ENCODE measurements at regions not wholly inside any gene's neighbourhood (a gene's known extent, or its start where the extent isn't known, plus 50 kb on each side); places are given as distances from the start of the nearest gene placed in this dataset.

DNA sequence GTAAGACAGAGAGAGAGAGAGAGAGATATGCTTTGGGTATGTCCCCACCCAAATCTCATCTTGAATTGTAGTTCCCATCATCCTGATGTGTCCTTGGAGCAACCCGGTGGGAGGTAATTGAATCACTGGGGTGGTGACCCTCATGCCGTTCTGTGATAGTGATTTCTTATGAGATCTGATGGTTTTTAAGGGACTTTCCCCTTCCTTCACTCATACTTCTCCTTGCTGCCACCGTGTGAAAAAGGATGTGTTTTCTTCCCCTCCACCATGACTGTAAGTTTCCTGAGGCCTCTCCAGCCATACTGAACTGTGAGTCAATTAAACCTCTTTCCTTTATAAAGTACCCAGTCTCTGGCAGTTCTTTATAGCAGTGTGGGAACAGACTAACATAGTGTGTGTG, 60.3 kb downstream of the EOMES start:
- Histone ChIP-seq H3K27ac (ENCODE audit: low read depth, low read length) (no peak overlapping the region), H3K36me3 (ENCODE audit: control insufficient read depth, insufficient read depth, low read length) (no peaks in the 10 kb centered on the region), H3K27me3 (ENCODE audit: control insufficient read depth, insufficient read depth, low read length) (no peaks in the 10 kb centered on the region), H3K9ac (ENCODE audit: low read depth, low read length) (no peak overlapping the region), H3K9me3 (ENCODE audit: control insufficient read depth, insufficient read depth, low read length) (no peaks in the 10 kb centered on the region), H3K4me3 (ENCODE audit: low read depth, low read length) (no peak overlapping the region), H3K4me1 (ENCODE audit: control insufficient read depth, insufficient read depth, low read length) (peaks cover 7% of the 10 kb centered on the region)

DNA sequence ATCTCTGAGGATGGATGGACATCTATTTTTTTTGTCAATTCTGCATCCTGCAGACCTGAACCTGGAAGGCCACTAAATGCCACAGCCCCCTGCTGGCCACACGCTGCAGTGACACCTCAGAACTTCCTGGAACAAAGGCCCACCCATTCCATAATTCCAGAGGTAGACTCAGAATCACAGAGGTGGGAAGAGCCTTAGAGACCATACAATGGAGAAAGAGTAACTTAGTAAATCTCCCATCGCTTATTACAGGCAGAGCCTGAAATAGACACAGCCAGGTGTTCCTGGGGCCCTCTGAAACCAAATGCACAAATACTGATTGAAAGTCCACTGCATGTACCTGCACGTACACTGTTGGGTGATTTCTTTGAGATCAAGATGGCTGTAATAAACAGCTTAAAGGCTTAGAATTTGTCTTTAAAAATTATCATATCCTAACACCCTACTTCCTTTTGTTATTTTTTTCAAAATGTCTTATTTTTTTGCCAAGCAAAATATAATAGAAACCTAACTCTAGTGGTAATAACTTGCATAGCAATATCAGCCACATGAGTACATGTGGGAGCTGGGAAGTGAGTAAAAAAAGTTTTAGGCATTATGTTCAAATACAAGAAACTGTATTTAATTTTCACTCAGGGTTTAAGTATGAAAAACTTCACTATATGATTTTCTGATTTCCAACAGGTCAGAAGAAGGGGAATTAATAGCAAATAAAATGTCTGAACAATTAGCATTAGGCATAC, 62.7 kb downstream of the EOMES start:
- Histone ChIP-seq H3K27me3 (ENCODE audit: control insufficient read depth, insufficient read depth, low read length) (no peaks in the 10 kb centered on the region), H3K27ac (ENCODE audit: low read depth, low read length) (no peak overlapping the region), H3K4me1 (ENCODE audit: control insufficient read depth, insufficient read depth, low read length) (peaks cover 3% of the 10 kb centered on the region), H3K36me3 (ENCODE audit: control insufficient read depth, insufficient read depth, low read length) (no peaks in the 10 kb centered on the region), H3K9me3 (ENCODE audit: control insufficient read depth, insufficient read depth, low read length) (no peaks in the 10 kb centered on the region), H3K4me3 (ENCODE audit: low read depth, low read length) (no peak overlapping the region), H3K9ac (ENCODE audit: low read depth, low read length) (no peak overlapping the region)

GRCh38 chr3:27658741-27659140, 63.4 kb downstream of the EOMES start:
- no peaks in the 10 kb centered on the region for H3K36me3 ChIP-seq (ENCODE audit: control insufficient read depth, insufficient read depth, low read length)
- no peaks in the 10 kb centered on the region for H3K27me3 ChIP-seq (ENCODE audit: control insufficient read depth, insufficient read depth, low read length)
- no peak overlapping the region for H3K9ac ChIP-seq (ENCODE audit: low read depth, low read length)
- no peak overlapping the region for H3K4me3 ChIP-seq (ENCODE audit: low read depth, low read length)
- peaks cover 9% of the 10 kb centered on the region for H3K4me1 ChIP-seq (ENCODE audit: control insufficient read depth, insufficient read depth, low read length)
- H3K9me3 ChIP-seq (ENCODE audit: control insufficient read depth, insufficient read depth, low read length), result no peaks in the 10 kb centered on the region
- H3K27ac ChIP-seq (ENCODE audit: low read depth, low read length), result no peak overlapping the region

GRCh38 chr3:27657871-27658270, 64.3 kb downstream of the EOMES start:
- no peak overlapping the region for H3K27ac ChIP-seq (ENCODE audit: low read depth, low read length)
- no peaks in the 10 kb centered on the region for H3K9me3 ChIP-seq (ENCODE audit: control insufficient read depth, insufficient read depth, low read length)
- no peak overlapping the region for H3K9ac ChIP-seq (ENCODE audit: low read depth, low read length)
- H3K4me1 ChIP-seq (ENCODE audit: control insufficient read depth, insufficient read depth, low read length), result peaks cover 18% of the 10 kb centered on the region
- no peak overlapping the region for H3K4me3 ChIP-seq (ENCODE audit: low read depth, low read length)
- H3K36me3 ChIP-seq (ENCODE audit: control insufficient read depth, insufficient read depth, low read length), result no peaks in the 10 kb centered on the region
- no peaks in the 10 kb centered on the region for H3K27me3 ChIP-seq (ENCODE audit: control insufficient read depth, insufficient read depth, low read length)

GRCh38 chr3:27657404-27657803, 64.7 kb downstream of the EOMES start:
- no peaks in the 10 kb centered on the region for H3K9me3 ChIP-seq (ENCODE audit: control insufficient read depth, insufficient read depth, low read length)
- no peak overlapping the region for H3K4me3 ChIP-seq (ENCODE audit: low read depth, low read length)
- H3K36me3 ChIP-seq (ENCODE audit: control insufficient read depth, insufficient read depth, low read length), result no peaks in the 10 kb centered on the region
- no peak overlapping the region for H3K27ac ChIP-seq (ENCODE audit: low read depth, low read length)
- H3K27me3 ChIP-seq (ENCODE audit: control insufficient read depth, insufficient read depth, low read length), result no peaks in the 10 kb centered on the region
- H3K9ac ChIP-seq (ENCODE audit: low read depth, low read length), result no peak overlapping the region
- peaks cover 19% of the 10 kb centered on the region for H3K4me1 ChIP-seq (ENCODE audit: control insufficient read depth, insufficient read depth, low read length)

DNA sequence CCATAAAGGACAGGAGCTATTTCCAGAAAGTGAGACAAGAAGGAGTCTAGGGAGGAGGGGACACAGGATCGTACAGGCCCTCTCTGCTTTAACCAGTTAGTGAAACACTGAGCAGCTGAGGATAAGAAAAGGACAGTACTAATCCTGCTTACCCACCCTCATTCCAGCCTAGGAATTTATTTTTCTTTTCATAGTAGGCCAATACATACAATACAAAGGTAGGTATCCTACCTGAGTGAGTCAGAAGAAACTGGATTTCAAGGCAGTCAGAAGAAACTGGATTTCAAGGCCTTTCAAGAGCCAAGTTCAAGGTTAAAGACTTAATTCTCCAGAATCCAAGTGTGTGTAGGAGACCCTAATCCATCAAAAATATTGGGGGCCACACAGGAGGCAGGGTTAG, 65.3 kb downstream of the EOMES start:
- Histone ChIP-seq H3K27ac (ENCODE audit: low read depth, low read length) (no peak overlapping the region), H3K9ac (ENCODE audit: low read depth, low read length) (no peak overlapping the region), H3K4me1 (ENCODE audit: control insufficient read depth, insufficient read depth, low read length) (peaks cover 19% of the 10 kb centered on the region)

GRCh38 chr3:27655547-27655946, 66.6 kb downstream of the EOMES start:
- Histone ChIP-seq H3K9ac (ENCODE audit: low read depth, low read length) (no peak overlapping the region), H3K9me3 (ENCODE audit: control insufficient read depth, insufficient read depth, low read length) (no peaks in the 10 kb centered on the region), H3K36me3 (ENCODE audit: control insufficient read depth, insufficient read depth, low read length) (no peaks in the 10 kb centered on the region), H3K27me3 (ENCODE audit: control insufficient read depth, insufficient read depth, low read length) (no peaks in the 10 kb centered on the region), H3K4me3 (ENCODE audit: low read depth, low read length) (no peak overlapping the region), H3K27ac (ENCODE audit: low read depth, low read length) (no peak overlapping the region), H3K4me1 (ENCODE audit: control insufficient read depth, insufficient read depth, low read length) (peaks cover 19% of the 10 kb centered on the region)

More for the DNA sequence above, 65.3 kb downstream of the EOMES start:
- Histone ChIP-seq H3K4me3 (ENCODE audit: low read depth, low read length) (no peak overlapping the region), H3K36me3 (ENCODE audit: control insufficient read depth, insufficient read depth, low read length) (no peaks in the 10 kb centered on the region), H3K27me3 (ENCODE audit: control insufficient read depth, insufficient read depth, low read length) (no peaks in the 10 kb centered on the region), H3K9me3 (ENCODE audit: control insufficient read depth, insufficient read depth, low read length) (no peaks in the 10 kb centered on the region)

GRCh38 chr3:27653803-27654558, 68.1 kb downstream of the EOMES start:
- Histone ChIP-seq H3K4me3 (ENCODE audit: low read depth, low read length) (no peak overlapping the region), H3K27me3 (ENCODE audit: control insufficient read depth, insufficient read depth, low read length) (no peaks in the 10 kb centered on the region), H3K9me3 (ENCODE audit: control insufficient read depth, insufficient read depth, low read length) (no peaks in the 10 kb centered on the region), H3K4me1 (ENCODE audit: control insufficient read depth, insufficient read depth, low read length) (peaks cover 24% of the 10 kb centered on the region), H3K9ac (ENCODE audit: low read depth, low read length) (no peak overlapping the region), H3K36me3 (ENCODE audit: control insufficient read depth, insufficient read depth, low read length) (no peaks in the 10 kb centered on the region), H3K27ac (ENCODE audit: low read depth, low read length) (peak overlapping the region; percentile 43)

- no peak overlapping the region for H3K27ac ChIP-seq (ENCODE audit: low read depth, low read length)
- no peaks in the 10 kb centered on the region for H3K27me3 ChIP-seq (ENCODE audit: control insufficient read depth, insufficient read depth, low read length)
- no peaks in the 10 kb centered on the region for H3K36me3 ChIP-seq (ENCODE audit: control insufficient read depth, insufficient read depth, low read length)
- no peak overlapping the region for H3K9ac ChIP-seq (ENCODE audit: low read depth, low read length)
- peaks cover 20% of the 10 kb centered on the region for H3K4me1 ChIP-seq (ENCODE audit: control insufficient read depth, insufficient read depth, low read length)
- no peaks in the 10 kb centered on the region for H3K9me3 ChIP-seq (ENCODE audit: control insufficient read depth, insufficient read depth, low read length)
- no peak overlapping the region for H3K4me3 ChIP-seq (ENCODE audit: low read depth, low read length)
These were observed 72.8 kb downstream of the EOMES start for GRCh38 chr3:27649277-27649676.

GRCh38 chr3:27646896-27647295, 75.2 kb downstream of the EOMES start:
- Histone ChIP-seq H3K4me3 (ENCODE audit: low read depth, low read length) (no peak overlapping the region), H3K9me3 (ENCODE audit: control insufficient read depth, insufficient read depth, low read length) (no peaks in the 10 kb centered on the region), H3K9ac (ENCODE audit: low read depth, low read length) (no peak overlapping the region), H3K27ac (ENCODE audit: low read depth, low read length) (no peak overlapping the region), H3K27me3 (ENCODE audit: control insufficient read depth, insufficient read depth, low read length) (no peaks in the 10 kb centered on the region), H3K36me3 (ENCODE audit: control insufficient read depth, insufficient read depth, low read length) (no peaks in the 10 kb centered on the region), H3K4me1 (ENCODE audit: control insufficient read depth, insufficient read depth, low read length) (0 out of 2 replicates have a peak, but pooled peaks cover 5% of the 10 kb centered on the region)

- Histone ChIP-seq H3K9ac (ENCODE audit: low read depth, low read length) (no peak overlapping the region), H3K27ac (ENCODE audit: low read depth, low read length) (no peak overlapping the region), H3K4me3 (ENCODE audit: low read depth, low read length) (no peak overlapping the region), H3K36me3 (ENCODE audit: control insufficient read depth, insufficient read depth, low read length) (no peaks in the 10 kb centered on the region), H3K27me3 (ENCODE audit: control insufficient read depth, insufficient read depth, low read length) (no peaks in the 10 kb centered on the region), H3K9me3 (ENCODE audit: control insufficient read depth, insufficient read depth, low read length) (no peaks in the 10 kb centered on the region), H3K4me1 (ENCODE audit: control insufficient read depth, insufficient read depth, low read length) (0 out of 2 replicates have a peak, but pooled peaks cover 2% of the 10 kb centered on the region)
These were observed 77.2 kb downstream of the EOMES start for GRCh38 chr3:27644941-27645340.
